Mononuclear cell (primary cell): ENCODE measurements at regions not wholly inside any gene's neighbourhood (a gene's known extent, or its start where the extent isn't known, plus 50 kb on each side); places are given as distances from the start of the nearest gene placed in this dataset.
"Not testable (repeated sequence)": the region's sequence is repeated elsewhere in the genome, so short reads cannot be mapped to it uniquely, and the experiment has no call there.

Experiments
- H3K27me3 ChIP-seq: 2 replicates; pipeline ENCODE4 v1.6.0; 2011; ENCODE audit warnings: low read length, control low read depth; ENCODE audit not compliant: insufficient read depth
- H3K4me1 ChIP-seq: 2 replicates; pipeline ENCODE4 v1.5.1; 2011; ENCODE audit warnings: mild to moderate bottlenecking, low read length, control low read depth; ENCODE audit not compliant: insufficient read depth
- H3K4me3 ChIP-seq: 2 replicates; pipeline ENCODE4 v1.5.1; 2011; ENCODE audit warnings: mild to moderate bottlenecking, low read length, moderate library complexity
- H3K9me3 ChIP-seq: 2 replicates; pipeline ENCODE4 v1.5.1; 2011; ENCODE audit warnings: low read depth, mild to moderate bottlenecking, control low read depth, low read length

DNA sequence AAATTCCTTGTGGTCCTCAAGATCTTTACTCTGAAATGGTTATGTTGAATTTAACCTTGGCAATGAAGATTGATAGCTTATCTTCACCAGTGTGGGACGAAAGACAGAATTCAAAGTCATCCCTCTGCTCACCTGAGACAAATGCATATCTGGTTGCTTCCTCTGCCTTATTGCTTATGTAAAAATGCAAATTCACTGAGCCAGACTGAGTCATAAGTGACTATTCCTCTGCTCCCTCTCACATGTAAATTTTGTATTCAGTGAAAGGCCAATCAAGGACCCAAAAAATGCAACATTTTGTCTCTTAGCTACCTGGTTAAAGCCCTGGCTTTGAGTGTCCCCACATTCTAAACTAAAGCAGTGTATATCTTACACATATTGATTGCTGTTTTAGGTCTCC is 593.1 kb upstream of the GJE1 start:
- H3K4me3 ChIP-seq, result no peak overlapping the region

DNA sequence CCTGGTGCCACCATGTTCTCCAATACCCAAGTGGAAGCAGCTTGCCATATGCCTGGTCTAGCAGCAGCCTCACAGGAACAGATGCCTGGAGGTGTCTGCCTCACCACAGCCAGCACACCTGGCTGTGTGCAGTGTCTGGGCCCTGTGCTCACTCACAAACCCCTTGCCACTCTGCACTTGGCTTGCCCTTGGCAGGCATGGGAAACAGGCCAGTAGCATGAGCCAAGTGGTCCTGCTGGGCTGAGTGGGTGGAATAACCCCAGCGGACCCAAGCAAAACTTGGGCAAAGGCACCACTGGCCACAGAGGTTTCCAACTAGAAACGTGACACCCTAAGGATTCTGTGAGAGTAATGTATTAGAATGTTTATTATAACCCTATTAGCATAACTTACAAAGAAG is 600.5 kb upstream of the GJE1 start:
- Histone ChIP-seq H3K27me3 (no peaks in the 10 kb centered on the region), H3K4me1 (no peaks in the 10 kb centered on the region), H3K9me3 (no peaks in the 10 kb centered on the region), H3K4me3 (no peak overlapping the region)

More for the DNA sequence above, 593.1 kb upstream of the GJE1 start:
- Histone ChIP-seq H3K9me3 (no peaks in the 10 kb centered on the region), H3K4me1 (no peaks in the 10 kb centered on the region), H3K27me3 (no peaks in the 10 kb centered on the region)

DNA sequence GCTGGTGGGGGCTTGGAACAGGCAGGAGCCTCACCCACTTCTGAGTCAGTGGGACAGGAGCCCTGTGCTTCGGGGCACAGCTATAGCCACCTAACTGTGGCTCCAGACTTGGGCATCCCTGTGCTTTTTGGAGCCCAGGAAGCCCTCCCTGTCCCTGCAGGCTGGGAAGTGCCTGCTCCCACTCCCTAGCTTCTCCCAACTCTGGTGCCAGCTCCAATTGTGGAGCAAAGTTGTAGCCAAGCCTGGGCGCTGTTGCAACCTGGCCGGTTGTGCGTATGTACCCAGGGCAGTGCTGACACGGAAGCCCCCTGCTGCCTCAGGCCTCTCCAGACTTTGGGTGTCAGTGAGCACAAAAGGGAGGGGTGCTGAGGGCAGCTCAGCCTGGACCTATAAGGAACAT is 601.7 kb upstream of the GJE1 start:
- Histone ChIP-seq H3K27me3 (no peaks in the 10 kb centered on the region), H3K9me3 (no peaks in the 10 kb centered on the region), H3K4me3 (no peak overlapping the region), H3K4me1 (no peaks in the 10 kb centered on the region)

DNA sequence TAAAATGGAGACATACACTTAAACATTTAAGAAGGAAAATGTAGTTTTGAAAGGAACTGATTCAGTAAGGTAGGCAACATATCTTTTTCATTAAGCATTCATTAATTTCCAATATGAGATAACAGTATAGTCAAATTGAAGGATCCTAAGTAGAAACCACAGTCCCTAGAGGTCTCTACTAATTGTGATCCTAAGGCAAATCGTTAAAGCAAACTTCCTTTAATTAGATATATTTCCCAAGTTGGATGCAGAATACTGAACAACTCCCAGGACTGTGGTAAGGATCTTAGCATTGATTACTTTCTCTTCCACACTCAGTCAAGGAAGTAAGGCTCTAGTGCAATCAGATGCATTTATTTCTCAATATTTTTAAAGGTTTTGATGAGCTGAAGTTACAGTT is 604.1 kb upstream of the GJE1 start:
- Histone ChIP-seq H3K4me1 (no peaks in the 10 kb centered on the region), H3K4me3 (no peak overlapping the region), H3K9me3 (no peaks in the 10 kb centered on the region), H3K27me3 (no peaks in the 10 kb centered on the region)

DNA sequence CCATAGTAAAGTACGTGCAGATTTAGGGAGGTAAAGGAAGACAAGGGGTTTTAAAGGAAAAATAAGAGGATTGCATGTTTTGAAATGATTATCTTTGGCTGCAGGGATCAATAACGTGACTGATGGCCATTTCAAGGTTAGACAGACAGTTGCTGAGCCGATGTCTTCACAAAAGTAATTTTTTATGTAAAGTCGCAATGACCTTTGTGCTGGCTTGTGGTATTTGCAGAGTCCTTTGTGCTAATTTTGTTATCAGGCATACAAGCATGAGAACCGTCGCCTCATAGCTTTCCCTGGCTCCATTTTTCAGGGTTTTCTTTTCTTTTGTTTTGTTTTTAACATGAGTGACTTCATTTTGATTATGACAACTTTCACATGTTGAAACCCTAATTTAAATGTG is 605.7 kb upstream of the GJE1 start:
- H3K9me3 ChIP-seq, result no peaks in the 10 kb centered on the region
- H3K4me3 ChIP-seq, result no peak overlapping the region
- no peaks in the 10 kb centered on the region for H3K4me1 ChIP-seq
- H3K27me3 ChIP-seq, result no peaks in the 10 kb centered on the region

DNA sequence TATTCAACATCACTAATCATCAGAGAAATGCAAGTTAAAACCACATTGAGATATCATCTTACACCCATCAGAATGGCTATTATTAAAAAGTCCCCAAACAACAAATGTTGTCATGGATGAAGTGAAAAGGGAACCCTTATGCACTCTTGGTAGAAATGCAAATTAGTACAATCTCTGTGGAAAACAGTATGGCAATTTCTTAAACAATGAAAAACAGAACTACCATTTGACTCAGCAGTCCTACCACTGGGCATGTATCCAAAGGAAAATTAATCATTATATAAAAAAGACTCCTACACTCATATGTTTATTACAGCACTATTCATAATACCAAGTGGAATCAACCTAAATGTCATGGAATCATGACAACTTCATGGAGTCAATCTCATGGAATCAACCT is 611.3 kb upstream of the GJE1 start:
- Histone ChIP-seq H3K4me3 (no peak overlapping the region), H3K4me1 (no peaks in the 10 kb centered on the region), H3K9me3 (no peaks in the 10 kb centered on the region), H3K27me3 (no peaks in the 10 kb centered on the region)

DNA sequence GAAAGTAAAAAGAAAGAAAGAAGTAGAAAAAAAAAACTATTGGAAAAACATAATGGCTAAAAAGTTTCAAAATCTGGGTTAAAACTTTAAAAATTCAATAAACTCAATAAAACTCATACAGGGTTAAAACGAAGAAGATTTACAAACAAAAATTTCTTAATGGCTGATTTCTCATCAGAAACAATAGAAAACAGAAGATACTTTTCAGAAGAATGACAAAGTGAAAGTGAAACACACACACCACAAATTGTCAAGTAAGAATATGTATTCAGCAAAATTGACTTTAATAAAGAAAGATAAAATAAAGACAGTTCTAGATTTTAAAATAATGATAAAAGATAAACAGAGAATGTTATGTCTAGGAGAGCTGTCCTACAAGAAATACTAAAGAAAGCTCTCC is 618.9 kb upstream of the GJE1 start:
- no peaks in the 10 kb centered on the region for H3K4me1 ChIP-seq
- H3K9me3 ChIP-seq, result no peaks in the 10 kb centered on the region
- H3K27me3 ChIP-seq, result no peaks in the 10 kb centered on the region
- H3K4me3 ChIP-seq, result no peak overlapping the region

DNA sequence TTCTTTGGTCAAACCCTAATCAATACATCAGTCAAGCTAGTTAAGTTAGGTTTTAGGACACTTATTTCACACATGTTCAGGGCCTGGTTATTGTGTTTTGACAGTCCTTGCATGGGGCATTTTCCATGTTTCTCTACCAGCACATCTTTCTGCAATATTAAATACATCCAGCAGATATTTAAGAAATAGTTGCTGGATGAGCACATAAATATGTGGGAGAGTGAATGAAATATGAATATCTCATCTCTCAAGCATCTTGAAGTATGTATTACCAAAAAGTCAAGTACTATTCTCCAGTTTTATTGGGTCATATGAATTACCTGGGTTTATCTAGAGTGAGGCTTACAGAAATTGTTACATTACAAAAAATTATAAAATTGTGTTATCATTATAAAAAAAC is 621.9 kb upstream of the GJE1 start:
- no peaks in the 10 kb centered on the region for H3K4me1 ChIP-seq
- H3K27me3 ChIP-seq, result no peaks in the 10 kb centered on the region
- H3K4me3 ChIP-seq, result no peak overlapping the region
- H3K9me3 ChIP-seq, result peaks cover 7% of the 10 kb centered on the region

DNA sequence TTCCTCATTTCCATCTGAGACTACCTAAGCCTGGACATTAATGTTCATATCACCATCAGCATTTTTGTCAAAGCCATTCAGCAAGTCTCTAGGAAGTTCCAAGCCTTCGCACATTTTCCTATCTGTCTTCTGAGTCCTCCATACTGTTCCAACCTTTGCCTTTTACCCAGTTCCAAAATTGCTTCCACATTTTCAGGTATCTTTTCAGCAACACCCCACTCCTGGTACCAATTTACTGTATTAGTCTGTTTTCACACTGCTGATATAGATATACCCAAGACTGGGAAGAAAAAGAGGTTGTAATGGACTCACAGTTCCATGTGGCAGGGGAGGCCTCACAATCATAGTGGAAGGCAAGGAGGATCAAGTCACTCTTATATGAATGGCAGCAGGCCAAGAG is 626.7 kb upstream of the GJE1 start:
- not testable (repeated sequence) for H3K27me3 ChIP-seq, H3K4me1 ChIP-seq, H3K4me3 ChIP-seq
- peaks cover 16% of the 10 kb centered on the region for H3K9me3 ChIP-seq

DNA sequence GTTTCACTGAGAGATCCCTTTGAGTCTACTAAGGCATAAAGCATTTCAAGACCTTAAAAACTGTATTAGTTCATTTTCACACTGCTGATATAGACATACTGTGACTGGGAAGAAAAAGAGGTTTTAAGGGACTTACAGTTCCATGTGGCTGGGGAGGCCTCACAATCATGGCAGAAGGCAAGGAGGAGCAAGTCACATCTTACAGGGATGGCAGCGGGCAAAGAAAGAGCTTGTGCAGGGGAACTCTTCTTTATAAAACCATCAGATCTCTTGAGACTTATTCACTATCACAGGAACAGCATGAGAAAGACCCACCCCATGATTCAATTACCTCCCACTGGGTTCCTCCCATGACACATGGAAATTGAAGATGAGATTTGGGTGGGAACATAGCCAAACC is 628.4 kb upstream of the GJE1 start:
- not testable (repeated sequence) for H3K4me1 ChIP-seq, H3K4me3 ChIP-seq, H3K27me3 ChIP-seq
- H3K9me3 ChIP-seq, result peaks cover 16% of the 10 kb centered on the region

DNA sequence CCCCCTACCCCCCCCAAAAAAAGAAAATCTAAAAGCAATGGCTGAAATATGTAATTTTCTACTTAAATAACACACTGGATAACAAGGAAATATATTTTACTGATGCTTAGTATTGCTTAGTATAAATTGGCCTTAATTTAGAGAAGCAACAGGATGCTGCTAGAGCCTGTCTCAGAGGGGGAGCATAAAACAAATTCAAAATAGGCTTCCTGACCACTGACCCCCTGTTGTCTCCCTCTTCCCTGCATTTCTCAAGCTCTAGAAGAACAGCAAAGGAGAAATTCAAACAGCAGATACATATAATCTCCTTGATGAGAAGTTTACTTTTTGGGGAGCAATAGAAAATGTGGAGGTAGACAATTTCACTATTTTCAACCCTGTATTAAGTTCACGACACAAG is 631.1 kb upstream of the GJE1 start:
- Histone ChIP-seq H3K4me3 (no peak overlapping the region), H3K27me3 (no peaks in the 10 kb centered on the region), H3K9me3 (peaks cover 16% of the 10 kb centered on the region), H3K4me1 (no peaks in the 10 kb centered on the region)

DNA sequence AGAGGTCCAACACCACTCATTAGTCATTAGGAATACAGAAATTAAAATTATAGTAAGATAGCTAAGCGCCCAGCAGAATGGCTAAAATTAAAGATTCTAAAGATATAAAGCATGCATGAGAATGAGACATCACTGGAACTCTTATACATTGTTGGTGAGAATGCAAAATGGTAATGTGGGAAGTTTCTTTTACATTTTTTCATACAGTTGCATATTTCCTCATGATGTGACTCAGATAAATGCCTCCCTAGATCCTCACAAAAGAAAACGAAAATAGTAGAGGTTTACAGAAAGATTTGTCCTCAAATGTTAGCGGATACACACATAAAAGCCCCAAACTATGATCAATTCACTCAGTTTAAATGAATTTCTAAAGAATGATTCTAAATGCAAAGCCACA is 633.7 kb upstream of the GJE1 start:
- H3K9me3 ChIP-seq, result no peaks in the 10 kb centered on the region
- no peaks in the 10 kb centered on the region for H3K27me3 ChIP-seq
- no peaks in the 10 kb centered on the region for H3K4me1 ChIP-seq
- H3K4me3 ChIP-seq, result no peak overlapping the region

DNA sequence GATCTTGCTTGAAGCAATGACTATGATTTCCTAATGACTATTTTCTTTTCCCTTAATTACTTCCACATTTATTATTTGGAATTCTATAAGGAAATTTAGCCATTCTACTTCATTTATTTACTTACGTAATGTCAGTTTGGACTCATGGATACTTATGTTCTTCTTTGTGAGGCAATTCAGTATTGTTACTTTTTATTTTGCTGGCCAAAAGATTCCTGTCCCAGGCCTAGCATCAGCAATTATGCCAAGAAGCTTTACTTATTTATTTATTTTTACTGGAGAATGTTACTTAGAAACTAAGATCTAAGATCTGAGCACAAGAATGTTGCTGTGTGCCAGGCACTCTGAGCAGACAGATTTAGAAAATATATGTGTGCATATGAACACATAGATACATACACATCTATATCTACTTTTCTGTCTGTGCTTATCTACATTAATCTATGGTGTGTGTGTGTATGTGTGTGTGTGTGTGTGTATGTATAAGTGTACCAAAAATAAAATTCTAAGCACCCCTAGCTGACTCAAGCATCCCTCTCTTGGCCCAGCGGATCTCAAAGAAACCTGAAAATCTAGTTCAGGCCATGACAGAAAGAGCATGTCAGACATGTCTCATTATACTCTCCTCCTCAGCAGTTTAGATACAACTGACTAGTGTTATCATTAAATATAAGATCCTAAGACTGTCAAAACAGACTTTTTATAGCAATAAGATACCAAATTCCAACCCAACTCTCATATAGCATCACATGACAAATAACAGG is 640.0 kb upstream of the GJE1 start:
- no peaks in the 10 kb centered on the region for H3K9me3 ChIP-seq
- H3K27me3 ChIP-seq, result no peaks in the 10 kb centered on the region
- no peaks in the 10 kb centered on the region for H3K4me1 ChIP-seq
- no peak overlapping the region for H3K4me3 ChIP-seq

DNA sequence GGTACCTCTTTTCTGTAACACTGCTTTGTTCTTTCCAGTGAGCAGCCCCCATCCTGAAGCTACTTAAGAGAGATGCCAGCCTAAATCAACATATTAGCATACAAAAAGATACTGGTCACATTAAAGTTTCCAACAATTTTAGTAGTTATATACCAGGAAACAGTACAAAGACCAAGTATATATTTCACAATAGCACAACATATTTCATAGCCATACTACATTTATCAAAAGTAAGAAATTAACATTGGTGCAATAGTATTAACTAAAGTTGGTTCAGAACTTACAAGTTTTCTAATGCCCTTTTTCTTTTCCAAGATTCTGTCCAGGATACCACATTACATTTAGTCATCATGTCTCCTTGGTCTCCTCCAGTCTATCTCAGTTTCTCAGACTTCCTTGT is 641.0 kb upstream of the GJE1 start:
- Histone ChIP-seq H3K9me3 (no peaks in the 10 kb centered on the region), H3K4me1 (no peaks in the 10 kb centered on the region), H3K27me3 (no peaks in the 10 kb centered on the region), H3K4me3 (no peak overlapping the region)

DNA sequence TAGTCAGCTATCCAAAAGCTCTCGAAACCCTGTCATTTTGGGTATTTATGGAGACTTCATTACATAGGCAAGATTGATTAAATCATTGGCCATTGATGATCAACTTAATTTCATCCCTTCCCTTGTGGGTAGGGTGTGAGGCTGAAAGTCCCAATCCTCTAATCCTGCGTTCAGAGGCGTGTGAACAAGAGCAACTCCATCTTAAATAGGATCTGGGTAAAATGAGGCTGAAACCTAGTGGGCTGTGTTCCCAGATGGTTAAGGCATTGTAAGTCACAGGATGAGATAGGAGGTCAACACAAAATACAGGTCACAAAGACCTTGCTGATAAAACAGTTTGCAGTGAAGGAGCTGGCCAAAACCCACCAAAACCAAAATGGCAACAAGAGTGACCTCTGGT is 641.7 kb upstream of the GJE1 start:
- no peak overlapping the region for H3K4me3 ChIP-seq
- no peaks in the 10 kb centered on the region for H3K27me3 ChIP-seq
- no peaks in the 10 kb centered on the region for H3K9me3 ChIP-seq
- H3K4me1 ChIP-seq, result no peaks in the 10 kb centered on the region

DNA sequence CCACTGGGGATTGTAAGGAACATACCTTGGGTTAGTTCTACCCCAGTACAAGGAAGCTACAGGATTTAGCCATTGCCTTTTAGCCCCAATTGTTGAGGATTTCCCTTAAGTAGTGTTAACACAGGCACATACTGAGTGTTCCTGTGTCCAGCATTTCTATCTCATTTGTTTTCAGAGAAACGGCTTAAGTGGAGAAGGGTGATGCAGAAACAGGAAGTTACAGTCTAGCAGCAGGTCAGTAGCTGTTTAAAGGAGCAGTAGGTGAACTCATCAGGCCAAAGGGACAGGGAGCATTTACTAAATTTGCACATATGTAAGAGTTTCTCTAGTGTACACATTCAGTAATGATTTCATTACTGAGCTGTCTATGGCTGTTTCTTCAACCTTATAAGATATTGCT is 644.2 kb upstream of the GJE1 start:
- H3K27me3 ChIP-seq, result no peaks in the 10 kb centered on the region
- no peaks in the 10 kb centered on the region for H3K9me3 ChIP-seq
- peaks cover 12% of the 10 kb centered on the region for H3K4me1 ChIP-seq
- no peak overlapping the region for H3K4me3 ChIP-seq
